Hepatocyte (in vitro differentiated cells): ENCODE measurements at regions not wholly inside any gene's neighbourhood (a gene's known extent, or its start where the extent isn't known, plus 50 kb on each side); places are given as distances from the start of the nearest gene placed in this dataset.

Source experiments
- DNase-seq: peaks from one replicate; pipeline ENCODE4 v3.0.0-alpha.2; 2016; ENCODE audit warnings: low spot score
- H2AFZ ChIP-seq: fragments of 200-600 bp; sonication (generic); 2 replicates; pipeline ENCODE4 v1.6.0; 2016; ENCODE audit warnings: antibody characterized with exemption, mild to moderate bottlenecking
- H3K27ac ChIP-seq: fragments of 200-600 bp; sonication (generic); 2 replicates; pipeline ENCODE4 v1.5.1; 2016; ENCODE audit warnings: mild to moderate bottlenecking
- H3K27me3 ChIP-seq: fragments of 200-600 bp; sonication (generic); 2 replicates; pipeline ENCODE4 v1.6.1; 2016
- H3K36me3 ChIP-seq: fragments of 200-600 bp; sonication (generic); replicated peaks from 2 replicates; pipeline ENCODE4 v1.5.1; 2016; ENCODE audit warnings: low read depth; ENCODE audit not compliant: insufficient read depth
- H3K4me1 ChIP-seq: fragments of 200-600 bp; sonication (generic); 2 replicates; pipeline ENCODE4 v1.5.1; 2016; ENCODE audit warnings: mild to moderate bottlenecking, moderate library complexity; ENCODE audit not compliant: insufficient read depth
- H3K4me2 ChIP-seq: fragments of 200-600 bp; sonication (generic); 2 replicates; pipeline ENCODE4 v1.6.0; 2016
- H3K4me3 ChIP-seq: fragments of 200-600 bp; sonication (generic); 2 replicates; pipeline ENCODE4 v1.5.1; 2016; ENCODE audit warnings: mild to moderate bottlenecking
- H3K79me2 ChIP-seq: fragments of 200-600 bp; sonication (generic); 2 replicates; pipeline ENCODE4 v1.6.0; 2017; ENCODE audit warnings: mild to moderate bottlenecking
- H3K9me2 ChIP-seq: fragments of 200-600 bp; sonication (generic); replicated peaks from 2 replicates; pipeline ENCODE4 v1.6.0; 2017; ENCODE audit warnings: mild to moderate bottlenecking; ENCODE audit not compliant: insufficient read depth
- H3K9me3 ChIP-seq: fragments of 200-600 bp; sonication (generic); 2 replicates; pipeline ENCODE4 v1.5.1; 2016; ENCODE audit warnings: low read depth, mild to moderate bottlenecking
- H4K20me1 ChIP-seq: fragments of 200-600 bp; sonication (generic); 2 replicates; pipeline ENCODE4 v1.6.0; 2016; ENCODE audit warnings: mild to moderate bottlenecking; ENCODE audit not compliant: insufficient read depth, poor library complexity, severe bottlenecking
- CTCF ChIP-seq: fragments of 200-600 bp; sonication (generic); IDR thresholded peaks from 2 replicates; pipeline ENCODE4 v1.5.1; 2016; ENCODE audit warnings: antibody characterized with exemption, mild to moderate bottlenecking; ENCODE audit not compliant: poor library complexity
- EZH2 ChIP-seq: fragments of 200-600 bp; sonication (generic); IDR thresholded peaks from 2 replicates; pipeline ENCODE4 v1.6.1; 2016; ENCODE audit warnings: antibody characterized with exemption, mild to moderate bottlenecking, borderline replicate concordance
- EZH2phosphoT487 ChIP-seq: fragments of 200-600 bp; sonication (generic); IDR thresholded peaks from one replicate; pipeline ENCODE4 v1.6.1; 2018; ENCODE audit warnings: antibody characterized with exemption, mild to moderate bottlenecking, low read depth, moderate library complexity; ENCODE audit not compliant: unreplicated experiment, severe bottlenecking
- WGBS: methylation state at CpG from one replicate; pipeline ENCODE4 v1.1.6; 2016; ENCODE audit warnings: low lambda C conversion rate; ENCODE audit errors: missing lambda C conversion rate; 5-methylcytosine and 5-hydroxymethylcytosine counted together

- H3K36me3 ChIP-seq = no peaks in the 10 kb centered on the region
- TF ChIP-seq CTCF (no peak), EZH2phosphoT487 (no peak), EZH2 (no peak)
- H4K20me1 ChIP-seq = no peaks in the 10 kb centered on the region
- no peaks in the 10 kb centered on the region for H3K27me3 ChIP-seq
- H3K4me1 ChIP-seq = no peaks in the 10 kb centered on the region
- H3K79me2 ChIP-seq = no peaks in the 10 kb centered on the region
- H3K27ac ChIP-seq = no peak overlapping the region
- no peak for DNase-seq
- no peak overlapping the region for H3K4me3 ChIP-seq
- no peak overlapping the region for H2AFZ ChIP-seq
- H3K4me2 ChIP-seq = no peak overlapping the region
- H3K9me2 ChIP-seq = no peaks in the 10 kb centered on the region
- WGBS = 83% methylated on average over 5 of the region's 5 CpGs
- no peaks in the 10 kb centered on the region for H3K9me3 ChIP-seq
These were observed 195.5 kb downstream of the BCHE start for GRCh38 chr3:165641569-165642310.

GRCh38 chr3:165640970-165641369 lies 196.3 kb downstream of the BCHE start:
- no peak overlapping the region for H2AFZ ChIP-seq
- no peaks in the 10 kb centered on the region for H4K20me1 ChIP-seq
- H3K4me3 ChIP-seq = no peak overlapping the region
- no peak overlapping the region for H3K4me2 ChIP-seq
- no peaks in the 10 kb centered on the region for H3K4me1 ChIP-seq
- H3K36me3 ChIP-seq = no peaks in the 10 kb centered on the region
- H3K79me2 ChIP-seq = no peaks in the 10 kb centered on the region
- DNase-seq = no peak
- no peaks in the 10 kb centered on the region for H3K9me2 ChIP-seq
- 100% methylated on average over 1 of the region's 1 CpG for WGBS
- no peaks in the 10 kb centered on the region for H3K27me3 ChIP-seq
- H3K27ac ChIP-seq = no peak overlapping the region
- H3K9me3 ChIP-seq = no peaks in the 10 kb centered on the region
- no peak for TF ChIP-seq EZH2
- no peak for TF ChIP-seq EZH2phosphoT487
- TF ChIP-seq CTCF = no peak

- Histone ChIP-seq H4K20me1 (no peaks in the 10 kb centered on the region), H3K4me2 (no peak overlapping the region), H3K4me3 (no peak overlapping the region), H3K27me3 (no peaks in the 10 kb centered on the region), H3K4me1 (no peaks in the 10 kb centered on the region), H3K36me3 (no peaks in the 10 kb centered on the region), H2AFZ (no peak overlapping the region), H3K9me3 (no peaks in the 10 kb centered on the region), H3K27ac (no peak overlapping the region), H3K9me2 (no peaks in the 10 kb centered on the region), H3K79me2 (no peaks in the 10 kb centered on the region)
- TF ChIP-seq CTCF = no peak
- TF ChIP-seq EZH2 = no peak
- TF ChIP-seq EZH2phosphoT487 = no peak
- DNase-seq = no peak
- WGBS = 71% methylated on average over 1 of the region's 1 CpG
These were observed 197.2 kb downstream of the BCHE start for GRCh38 chr3:165640031-165640430.

GRCh38 chr3:165638034-165638433 lies 199.2 kb downstream of the BCHE start:
- Histone ChIP-seq H3K4me3 (no peak overlapping the region), H4K20me1 (no peaks in the 10 kb centered on the region), H3K9me3 (no peaks in the 10 kb centered on the region), H3K27ac (no peak overlapping the region), H3K27me3 (no peaks in the 10 kb centered on the region), H2AFZ (no peak overlapping the region), H3K79me2 (no peaks in the 10 kb centered on the region), H3K4me1 (no peaks in the 10 kb centered on the region), H3K4me2 (no peak overlapping the region), H3K36me3 (no peaks in the 10 kb centered on the region), H3K9me2 (no peaks in the 10 kb centered on the region)
- TF ChIP-seq EZH2phosphoT487 (no peak), CTCF (no peak), EZH2 (no peak)
- 91% methylated on average over 6 of the region's 6 CpGs for WGBS
- DNase-seq = no peak
